ENCODE measurements at regions not wholly inside any gene's neighbourhood (a gene's known extent, or its start where the extent isn't known, plus 50 kb on each side); places are given as distances from the start of the nearest gene placed in this dataset.

DNA sequence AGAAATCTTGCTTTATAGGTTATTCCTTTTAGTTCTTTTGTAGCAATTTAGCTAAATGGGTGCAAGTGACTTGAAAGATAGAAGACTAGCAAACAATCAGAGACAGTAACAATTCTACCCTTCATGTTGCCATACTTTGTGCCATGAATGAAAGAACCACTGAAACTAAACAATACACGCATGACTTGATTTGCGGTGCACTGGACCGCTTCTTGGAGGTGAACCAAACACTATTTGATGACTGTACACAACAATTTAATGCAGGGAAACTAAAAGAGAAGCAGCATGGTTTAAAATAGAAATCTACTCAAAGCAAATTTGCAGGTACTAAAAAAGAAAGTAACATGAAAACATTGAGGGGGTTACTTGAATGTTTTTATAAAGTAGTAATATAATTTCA lies 331.0 kb upstream of the RARB start:
- Histone ChIP-seq H3K9me3 (replicated peaks; ENCODE audit: control insufficient read depth, insufficient read depth, low read length) (no peaks in the 10 kb centered on the region), H3K27me3 (ENCODE audit: control insufficient read depth in 2 of 2, insufficient read depth in 2 of 2, low read length in 2 of 2) (peaks cover 0 to 2% of the 10 kb centered on the region in 2 experiments), H4K20me1 (replicated peaks; ENCODE audit: control insufficient read depth, extremely low read depth, insufficient read depth, low read length) (no peaks in the 10 kb centered on the region), H3K27ac (ENCODE audit: insufficient read depth, low read depth, low read length) (no peak overlapping the region), H2AFZ (ENCODE audit: low read depth, low read length) (no peak overlapping the region), H3K9ac (replicated peaks; ENCODE audit: extremely low read depth, insufficient read depth, low read length) (no peak overlapping the region), H3K79me2 (ENCODE audit: control insufficient read depth, insufficient read depth, low read length) (no peaks in the 10 kb centered on the region), H3K4me1 (ENCODE audit: control insufficient read depth, extremely low read depth, insufficient read depth, low read length) (no peaks in the 10 kb centered on the region), H3K9me1 (replicated peaks; ENCODE audit: control insufficient read depth, extremely low read depth, insufficient read depth, low read length) (no peaks in the 10 kb centered on the region), H3K4me3 (replicated peaks in 1 of 3; ENCODE audit: insufficient read depth in 1 of 3, low read depth in 1 of 3, low read length in 3 of 3) (no peak overlapping the region), H3K36me3 (ENCODE audit: control insufficient read depth in 2 of 2, extremely low read depth in 1 of 2, insufficient read depth in 2 of 2, low read length in 2 of 2) (no peaks in the 10 kb centered on the region), H3K4me2 (ENCODE audit: insufficient read depth, low read length) (no peak overlapping the region)
- intact Hi-C loops (cut with micrococcal nuclease), result no loop called here
- POLR2A ChIA-PET, result no interaction called here
- TF ChIP-seq FOS (IDR thresholded peaks at IDR 0.05; ENCODE audit: borderline replicate concordance, insufficient read depth, low read length), result no peak
- no peak for TF ChIP-seq EZH2 (IDR thresholded peaks at IDR 0.05; ENCODE audit: borderline replicate concordance, low read depth, low read length, severe bottlenecking)
- TF ChIP-seq GATA2 (IDR thresholded peaks at IDR 0.05; ENCODE audit: insufficient read depth, insufficient read length, low read depth, low read length), result no peak
- TF ChIP-seq MYC (IDR thresholded peaks at IDR 0.05; ENCODE audit: low read depth, low read length), result no peak
- no peak for TF ChIP-seq POLR2A (IDR thresholded peaks at IDR 0.05; ENCODE audit: low read depth, low read length)
- TF ChIP-seq JUN (IDR thresholded peaks at IDR 0.05; ENCODE audit: borderline replicate concordance, insufficient read depth, insufficient read length, low read depth), result no peak
- TF ChIP-seq, protein P1, sequence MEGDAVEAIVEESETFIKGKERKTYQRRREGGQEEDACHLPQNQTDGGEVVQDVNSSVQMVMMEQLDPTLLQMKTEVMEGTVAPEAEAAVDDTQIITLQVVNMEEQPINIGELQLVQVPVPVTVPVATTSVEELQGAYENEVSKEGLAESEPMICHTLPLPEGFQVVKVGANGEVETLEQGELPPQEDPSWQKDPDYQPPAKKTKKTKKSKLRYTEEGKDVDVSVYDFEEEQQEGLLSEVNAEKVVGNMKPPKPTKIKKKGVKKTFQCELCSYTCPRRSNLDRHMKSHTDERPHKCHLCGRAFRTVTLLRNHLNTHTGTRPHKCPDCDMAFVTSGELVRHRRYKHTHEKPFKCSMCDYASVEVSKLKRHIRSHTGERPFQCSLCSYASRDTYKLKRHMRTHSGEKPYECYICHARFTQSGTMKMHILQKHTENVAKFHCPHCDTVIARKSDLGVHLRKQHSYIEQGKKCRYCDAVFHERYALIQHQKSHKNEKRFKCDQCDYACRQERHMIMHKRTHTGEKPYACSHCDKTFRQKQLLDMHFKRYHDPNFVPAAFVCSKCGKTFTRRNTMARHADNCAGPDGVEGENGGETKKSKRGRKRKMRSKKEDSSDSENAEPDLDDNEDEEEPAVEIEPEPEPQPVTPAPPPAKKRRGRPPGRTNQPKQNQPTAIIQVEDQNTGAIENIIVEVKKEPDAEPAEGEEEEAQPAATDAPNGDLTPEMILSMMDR (IDR thresholded peaks at IDR 0.05; ENCODE audit: extremely low read depth in 1 of 2, insufficient read depth in 1 of 2, low read depth in 1 of 2, low read length in 2 of 2), result no peak
- TF ChIP-seq, protein P2, sequence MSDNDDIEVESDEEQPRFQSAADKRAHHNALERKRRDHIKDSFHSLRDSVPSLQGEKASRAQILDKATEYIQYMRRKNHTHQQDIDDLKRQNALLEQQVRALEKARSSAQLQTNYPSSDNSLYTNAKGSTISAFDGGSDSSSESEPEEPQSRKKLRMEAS (IDR thresholded peaks at IDR 0.05; ENCODE audit: insufficient read depth, insufficient read length), result no peak
- TF ChIP-seq POLR2AphosphoS5 (IDR thresholded peaks at IDR 0.05; ENCODE audit: insufficient read depth, low read depth, low read length), result no peak
- FAIRE-seq, result no peak
- no TSS peak for BruUV-seq (replicated peaks)
- dilution Hi-C loops (cut with MboI; ENCODE audit: extremely low pct_ligation_motif_present, low sequenced_read_pairs), result no loop called here
- CTCF ChIA-PET, result no interaction called here
- no peak for DNase-seq (ENCODE audit: low read depth, low spot score)

Measured in endothelial cell of umbilical vein (primary cell).